GM18861 (cell line): ENCODE measurements at regions not wholly inside any gene's neighbourhood (a gene's known extent, or its start where the extent isn't known, plus 50 kb on each side); places are given as distances from the start of the nearest gene placed in this dataset.

Experiments
- ATAC-seq: cut with Tn5 transposase; IDR thresholded peaks from one replicate; pipeline ENCODE4 v1.9.1; 2021; ENCODE audit not compliant: unreplicated experiment

DNA sequence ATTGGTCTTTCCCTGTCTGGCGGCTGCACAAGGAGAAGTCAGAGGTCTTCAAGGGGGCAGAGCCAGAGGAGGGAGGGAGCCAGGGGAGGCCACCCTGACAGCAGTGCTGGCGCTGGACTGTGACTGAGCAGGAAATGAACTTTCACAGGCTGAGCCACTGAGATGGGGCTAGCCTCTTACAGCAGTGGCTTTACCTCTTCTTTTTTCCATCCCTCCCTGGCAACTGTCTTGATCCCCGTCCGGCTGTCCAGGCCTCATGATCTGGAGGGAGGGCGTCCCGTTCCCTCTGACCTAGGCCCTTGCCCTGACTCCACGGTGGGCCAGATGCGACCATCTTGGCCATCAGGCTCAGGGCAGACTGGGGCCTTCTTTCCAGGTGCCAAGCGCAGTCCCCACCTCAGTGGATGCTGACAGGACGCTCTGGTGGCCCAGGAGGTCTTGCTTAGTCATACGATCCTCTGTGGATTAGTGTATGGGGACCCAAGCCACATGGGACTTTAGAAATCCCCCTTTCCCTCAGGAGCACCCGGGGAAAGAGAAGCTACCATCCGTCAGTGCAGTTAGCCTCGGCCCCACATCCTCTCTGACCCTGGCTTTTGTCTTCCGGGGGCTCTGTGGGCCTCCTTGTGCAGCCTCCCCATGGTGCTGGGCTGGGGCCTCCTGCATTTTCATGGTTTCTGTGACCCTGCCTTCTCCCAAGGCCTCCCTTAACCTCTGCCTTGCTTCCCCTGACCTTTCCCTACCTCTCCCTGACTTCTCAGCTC lies 57.4 kb upstream of the CCDC167 start:
- ATAC-seq = peak; percentile 25

GRCh38 chr6:37555040-37555781 lies 55.5 kb upstream of the CCDC167 start:
- no peak for ATAC-seq

DNA sequence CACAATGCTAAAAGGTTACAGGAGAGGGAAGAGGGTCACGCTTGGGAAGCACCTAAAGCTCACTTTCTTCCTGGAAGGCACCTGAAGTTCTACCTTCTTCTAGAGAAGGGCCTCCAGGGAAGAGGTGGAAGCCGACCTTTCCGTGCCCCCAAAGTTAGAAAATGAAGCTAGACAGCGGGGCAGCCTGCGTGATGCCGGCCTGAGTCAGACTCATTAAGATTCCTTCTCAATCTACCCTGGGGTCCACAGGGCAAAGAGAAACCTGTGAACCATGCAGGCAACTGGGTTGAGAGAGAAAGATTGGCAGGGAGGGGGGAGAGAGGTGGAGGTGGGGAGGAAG lies 54.8 kb upstream of the CCDC167 start:
- no peak for ATAC-seq

GRCh38 chr6:37552267-37552666 lies 52.6 kb upstream of the CCDC167 start:
- no peak for ATAC-seq

GRCh38 chr6:37551867-37552266 lies 52.2 kb upstream of the CCDC167 start:
- ATAC-seq = no peak

GRCh38 chr6:37551446-37551845 lies 51.8 kb upstream of the CCDC167 start:
- no peak for ATAC-seq

DNA sequence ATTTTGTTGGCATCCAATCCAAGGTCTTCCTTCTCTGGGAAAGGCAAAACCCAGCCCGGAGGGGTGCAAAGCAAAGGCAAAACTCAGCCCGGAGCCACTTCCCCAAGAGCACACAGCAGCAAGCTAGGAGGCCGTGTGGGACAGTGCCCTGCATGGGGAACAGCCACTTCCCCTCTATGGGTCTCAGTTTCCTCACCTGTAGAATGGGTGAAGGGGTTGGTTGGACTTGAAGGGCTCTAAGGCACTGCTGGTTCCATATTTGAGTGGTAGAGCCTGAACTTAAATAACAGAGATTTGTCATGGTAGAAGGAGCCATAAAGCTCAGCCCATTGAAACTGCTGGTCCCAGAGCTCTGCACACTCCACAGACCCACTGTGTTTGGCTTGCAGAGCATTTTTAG lies 51.3 kb upstream of the CCDC167 start:
- no peak for ATAC-seq

DNA sequence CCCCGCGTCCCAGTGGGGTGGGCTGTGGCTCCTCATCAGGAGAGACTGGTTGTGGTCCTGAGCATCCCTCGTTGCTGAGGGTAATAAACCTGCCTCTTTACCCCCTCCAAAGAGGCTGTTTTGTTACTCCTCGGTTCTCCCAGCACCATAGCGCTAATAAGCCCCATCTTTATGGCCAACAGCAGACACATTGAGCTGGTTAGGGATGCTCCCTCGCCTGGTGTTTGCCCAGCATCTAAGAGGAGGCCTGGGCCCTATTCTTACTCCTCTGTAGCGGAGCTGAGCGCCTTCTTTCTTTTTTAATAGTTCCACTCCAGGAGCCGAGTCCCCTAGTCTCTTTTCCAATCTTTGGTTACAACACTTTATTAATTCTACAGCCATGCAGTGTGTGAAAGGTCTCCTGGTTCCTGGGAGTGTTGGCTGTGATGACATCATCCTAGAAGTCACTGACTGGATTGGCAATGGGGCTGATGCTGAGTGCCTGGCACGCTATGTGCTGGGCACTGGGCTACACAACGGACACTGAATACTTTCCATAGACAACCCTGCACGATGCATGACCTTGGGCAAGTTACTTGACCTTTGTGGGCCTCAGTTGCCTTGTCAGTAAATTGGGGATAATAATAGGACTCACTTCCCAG lies 50.6 kb upstream of the CCDC167 start:
- ATAC-seq = no peak

DNA sequence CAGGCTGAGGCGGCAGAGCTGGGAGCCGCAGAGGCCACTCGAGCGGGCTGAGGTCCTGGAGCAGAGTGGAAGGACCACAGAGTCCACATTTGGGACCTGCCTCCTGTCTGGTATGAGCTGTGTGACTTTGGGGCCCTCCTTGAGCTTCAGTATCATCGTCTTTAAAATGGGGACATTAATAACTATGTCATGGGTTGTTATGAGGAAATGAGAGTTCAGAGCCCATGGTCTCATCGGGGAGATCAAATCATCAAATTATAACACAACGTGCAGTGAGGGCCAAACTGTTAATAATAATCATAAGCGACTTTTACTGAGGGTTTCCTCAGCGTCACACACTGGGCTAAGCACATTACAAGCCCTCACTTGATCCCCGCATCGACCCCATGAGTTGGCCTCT lies 49.9 kb upstream of the CCDC167 start:
- no peak for ATAC-seq
